Neural progenitor cell (in vitro differentiated cells): ENCODE measurements at regions not wholly inside any gene's neighbourhood (a gene's known extent, or its start where the extent isn't known, plus 50 kb on each side); places are given as distances from the start of the nearest gene placed in this dataset.

Source experiments
- CTCF ChIP-seq: fragments of 200-600 bp; sonication (generic); IDR thresholded peaks from 2 replicates; pipeline ENCODE4 v1.5.1; 2017; ENCODE audit warnings: antibody characterized with exemption, mild to moderate bottlenecking
- EZH2phosphoT487 ChIP-seq: fragments of 200-600 bp; sonication (generic); IDR thresholded peaks from 2 replicates; pipeline ENCODE4 v1.6.1; 2017; ENCODE audit warnings: antibody characterized with exemption

- TF ChIP-seq EZH2phosphoT487 (no peak), CTCF (no peak)
Observed at GRCh38 chr14:41986700-41987099, 380.0 kb downstream of the LRFN5 start.
